T-cell (primary cell): ENCODE measurements at regions not wholly inside any gene's neighbourhood (a gene's known extent, or its start where the extent isn't known, plus 50 kb on each side); places are given as distances from the start of the nearest gene placed in this dataset.

Source experiments
- ATAC-seq, 4 experiments: fragments of 200-7000 bp in 3 of 4; fragments of 150-1000 bp in 1 of 4; cut with Tn5 transposase; replicated peaks in 1 of 4; 1 replicate in 3 of 4; 2 replicates in 1 of 4; pipeline ENCODE4 v1.10.0; 2021; ENCODE audit warnings: moderate library complexity in 3 of 4, mild to moderate bottlenecking in 2 of 4, moderate number of reproducible peaks in 1 of 4
- CTCF ChIA-PET, 2 donors: fragments of 300-600 bp; sonication (Branson Sonifier 250); formaldehyde crosslinking; loops; one replicate each; lab custom pipeline; 2022; ENCODE audit warnings: antibody characterized with exemption in 2 of 2; lab: Charles Lee
- POLR2A ChIA-PET, 2 donors: fragments of 300-600 bp; sonication (Branson Sonifier 250); formaldehyde crosslinking; loops; one replicate each; lab custom pipeline; 2022; ENCODE audit warnings: antibody characterized with exemption in 2 of 2; lab: Charles Lee
- DNase-seq, 35 experiments: peaks; one replicate each; pipeline versions ENCODE4 v3.0.0 to v3.0.0-alpha.2; 2013 to 2023
- H3K27ac ChIP-seq: one replicate; pipeline ENCODE4 v1.5.1; 2013; ENCODE audit warnings: low read length
- H3K27me3 ChIP-seq, 2 experiments: replicated peaks in 1 of 2; 1 replicate in 1 of 2; 2 replicates in 1 of 2; pipeline versions ENCODE4 v1.6.1 to v1.7.0; 2013; ENCODE audit warnings: low read length in 1 of 2, mixed read lengths in 1 of 2; ENCODE audit not compliant: control insufficient read depth in 2 of 2, insufficient read depth in 2 of 2; ENCODE audit errors: extremely low read depth in 1 of 2
- H3K36me3 ChIP-seq, 2 donors: 1 replicate in 1 of 2; 2 replicates in 1 of 2; pipeline versions ENCODE4 v1.6.1 to v1.7.0; 2013; ENCODE audit warnings: low read length in 1 of 2; ENCODE audit not compliant: control insufficient read depth in 2 of 2, insufficient read depth in 1 of 2; ENCODE audit errors: extremely low read depth in 1 of 2
- H3K4me1 ChIP-seq, 2 experiments: 1 replicate in 1 of 2; 2 replicates in 1 of 2; pipeline versions ENCODE4 v1.6.1 to v1.7.0; 2013; ENCODE audit warnings: low read length in 2 of 2, mixed read lengths in 1 of 2; ENCODE audit not compliant: insufficient read depth in 2 of 2, control insufficient read depth in 1 of 2; ENCODE audit errors: extremely low read depth in 1 of 2
- H3K4me3 ChIP-seq, 2 donors: 1 replicate in 1 of 2; 2 replicates in 1 of 2; pipeline versions ENCODE4 v1.5.1 to v1.7.0; 2013; ENCODE audit warnings: mild to moderate bottlenecking in 2 of 2, low read length in 1 of 2, moderate library complexity in 1 of 2; ENCODE audit not compliant: control insufficient read depth in 1 of 2; ENCODE audit errors: extremely low read depth in 1 of 2
- H3K9me3 ChIP-seq: 2 replicates; pipeline ENCODE4 v1.7.0; 2013
- H3K27ac Mint-ChIP-seq, 2 donors: one replicate each; pipeline ENCODE4 v1.8.0; 2020 to 2021; ENCODE audit warnings: mild to moderate bottlenecking in 2 of 2, mixed read lengths in 2 of 2
- H3K27me3 Mint-ChIP-seq, 2 donors: one replicate each; pipeline ENCODE4 v1.8.0; 2021 to 2022; ENCODE audit warnings: mixed read lengths in 2 of 2
- H3K36me3 Mint-ChIP-seq: one replicate; pipeline ENCODE4 v1.8.0; 2021; ENCODE audit warnings: mixed read lengths
- H3K4me1 Mint-ChIP-seq, 3 donors: one replicate each; pipeline ENCODE4 v1.8.0; 2020 to 2022; ENCODE audit warnings: mixed read lengths in 3 of 3, mild to moderate bottlenecking in 1 of 3
- H3K4me3 Mint-ChIP-seq, 3 donors: one replicate each; pipeline ENCODE4 v1.8.0; 2020 to 2022; ENCODE audit warnings: mild to moderate bottlenecking in 3 of 3, mixed read lengths in 3 of 3, moderate library complexity in 3 of 3
- H3K9me3 Mint-ChIP-seq, 3 donors: one replicate each; pipeline ENCODE4 v1.8.0; 2020 to 2022; ENCODE audit warnings: mixed read lengths in 3 of 3
- WGBS: methylation state at CpG from one replicate; pipeline ENCODE4 v1.1.5; 2013; ENCODE audit warnings: missing lambda C conversion rate; ENCODE audit not compliant: insufficient coverage; 5-methylcytosine and 5-hydroxymethylcytosine counted together

- no peak for ATAC-seq
These were observed 207.5 kb downstream of the ZNF608 start for GRCh38 chr5:124538931-124539330.

GRCh38 chr5:124538191-124538590 is 208.2 kb downstream of the ZNF608 start:
- H3K4me1 ChIP-seq = no peaks in the 10 kb centered on the region
- H3K27me3 Mint-ChIP-seq = peaks cover 0 to 5% of the 10 kb centered on the region in 2 donors
- no peak overlapping the region for H3K27ac Mint-ChIP-seq
- CTCF ChIA-PET = no interaction called here
- no peaks in the 10 kb centered on the region for H3K36me3 ChIP-seq
- DNase-seq (no peak), ATAC-seq (no peak)
- no peaks in the 10 kb centered on the region for H3K4me1 Mint-ChIP-seq
- H3K27ac ChIP-seq = no peak overlapping the region
- POLR2A ChIA-PET = no interaction called here
- no peak overlapping the region for H3K4me3 ChIP-seq
- H3K4me3 Mint-ChIP-seq = no peak overlapping the region
- no peaks in the 10 kb centered on the region for H3K27me3 ChIP-seq
- H3K36me3 Mint-ChIP-seq = no peaks in the 10 kb centered on the region
- WGBS = 100% methylated on average over 1 of the region's 3 CpGs
- H3K9me3 Mint-ChIP-seq = peaks cover 2 to 20% (median 4%) of the 10 kb centered on the region in 3 donors
- no peaks in the 10 kb centered on the region for H3K9me3 ChIP-seq

More at GRCh38 chr5:124538931-124539330, 207.5 kb downstream of the ZNF608 start:
- DNase-seq = no peak
- Histone ChIP-seq H3K9me3 (no peaks in the 10 kb centered on the region), H3K27ac (no peak overlapping the region), H3K36me3 (no peaks in the 10 kb centered on the region), H3K4me1 (no peaks in the 10 kb centered on the region), H3K4me3 (no peak overlapping the region), H3K27me3 (no peaks in the 10 kb centered on the region)
- no peak overlapping the region for H3K4me3 Mint-ChIP-seq
- ChIA-PET POLR2A (no interaction called here), CTCF (no interaction called here)
- H3K9me3 Mint-ChIP-seq = peaks cover 2 to 18% (median 4%) of the 10 kb centered on the region in 3 donors
- no peaks in the 10 kb centered on the region for H3K36me3 Mint-ChIP-seq
- H3K27me3 Mint-ChIP-seq = peaks cover 0 to 5% of the 10 kb centered on the region in 2 donors
- no peaks in the 10 kb centered on the region for H3K4me1 Mint-ChIP-seq
- no CpG with 5 or more reads among the region's 1 CpG for WGBS
- H3K27ac Mint-ChIP-seq = no peak overlapping the region

GRCh38 chr5:124537522-124537921 is 208.9 kb downstream of the ZNF608 start:
- H3K9me3 Mint-ChIP-seq = peaks cover 2 to 22% (median 4%) of the 10 kb centered on the region in 3 donors
- no peaks in the 10 kb centered on the region for H3K4me1 ChIP-seq
- H3K4me3 Mint-ChIP-seq = no peak overlapping the region
- no peak overlapping the region for H3K27ac ChIP-seq
- H3K36me3 ChIP-seq = no peaks in the 10 kb centered on the region
- peaks cover 0 to 5% of the 10 kb centered on the region in 2 donors for H3K27me3 Mint-ChIP-seq
- 67% methylated on average over 1 of the region's 4 CpGs for WGBS
- no peak overlapping the region for H3K4me3 ChIP-seq
- H3K27me3 ChIP-seq = no peaks in the 10 kb centered on the region
- ChIA-PET CTCF (no interaction called here), POLR2A (no interaction called here)
- no peak overlapping the region for H3K27ac Mint-ChIP-seq
- ATAC-seq = no peak
- no peak for DNase-seq
- no peaks in the 10 kb centered on the region for H3K4me1 Mint-ChIP-seq
- H3K36me3 Mint-ChIP-seq = no peaks in the 10 kb centered on the region
- no peaks in the 10 kb centered on the region for H3K9me3 ChIP-seq

DNA sequence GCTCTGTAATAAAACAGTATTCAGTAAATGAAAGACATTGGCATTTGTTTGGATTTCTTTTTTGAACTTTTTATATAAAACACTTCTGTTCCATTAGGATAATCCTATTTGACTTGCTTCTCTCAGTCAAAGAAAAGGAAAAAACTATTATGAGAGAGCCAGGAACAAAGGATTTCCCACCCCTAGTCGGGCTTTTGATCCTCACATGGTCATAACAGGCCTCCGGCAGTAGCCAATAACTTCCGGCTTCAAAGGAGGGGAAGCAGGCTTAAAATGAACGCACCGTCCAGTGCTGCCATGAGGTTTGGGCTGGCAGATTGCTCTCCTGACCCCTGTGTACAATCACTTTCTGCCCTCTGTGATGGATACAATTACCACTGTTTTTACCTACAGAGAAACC is 209.3 kb downstream of the ZNF608 start:
- Mint-ChIP-seq H3K27ac (no peak overlapping the region), H3K27me3 (peaks cover 0 to 5% of the 10 kb centered on the region in 2 donors), H3K36me3 (no peaks in the 10 kb centered on the region), H3K4me3 (no peak overlapping the region), H3K9me3 (peaks cover 2 to 22% (median 2%) of the 10 kb centered on the region in 3 donors), H3K4me1 (no peaks in the 10 kb centered on the region)
- 100% methylated on average over 3 of the region's 5 CpGs for WGBS
- DNase-seq (no peak), ATAC-seq (no peak)
- H3K4me3 ChIP-seq = no peak overlapping the region
- H3K36me3 ChIP-seq = no peaks in the 10 kb centered on the region
- H3K4me1 ChIP-seq = no peaks in the 10 kb centered on the region
- no peaks in the 10 kb centered on the region for H3K9me3 ChIP-seq
- no peaks in the 10 kb centered on the region for H3K27me3 ChIP-seq
- ChIA-PET POLR2A (no interaction called here), CTCF (no interaction called here)
- H3K27ac ChIP-seq = no peak overlapping the region

GRCh38 chr5:124536333-124536732 is 210.1 kb downstream of the ZNF608 start:
- H3K27me3 ChIP-seq = no peaks in the 10 kb centered on the region
- H3K27ac ChIP-seq = no peak overlapping the region
- 100% methylated on average over 2 of the region's 4 CpGs for whole genome bisulfite sequencing
- CTCF ChIA-PET = no interaction called here
- H3K27ac Mint-ChIP-seq = no peak overlapping the region
- H3K9me3 Mint-ChIP-seq = peaks cover 0 to 22% (median 2%) of the 10 kb centered on the region in 3 donors
- H3K4me1 Mint-ChIP-seq = no peaks in the 10 kb centered on the region
- ATAC-seq (no peak), DNase-seq (no peak)
- no peaks in the 10 kb centered on the region for H3K4me1 ChIP-seq
- no peak overlapping the region for H3K4me3 ChIP-seq
- H3K27me3 Mint-ChIP-seq = peaks cover 0 to 5% of the 10 kb centered on the region in 2 donors
- H3K36me3 ChIP-seq = no peaks in the 10 kb centered on the region
- H3K9me3 ChIP-seq = no peaks in the 10 kb centered on the region
- POLR2A ChIA-PET = no interaction called here
- no peaks in the 10 kb centered on the region for H3K36me3 Mint-ChIP-seq
- H3K4me3 Mint-ChIP-seq = no peak overlapping the region

DNA sequence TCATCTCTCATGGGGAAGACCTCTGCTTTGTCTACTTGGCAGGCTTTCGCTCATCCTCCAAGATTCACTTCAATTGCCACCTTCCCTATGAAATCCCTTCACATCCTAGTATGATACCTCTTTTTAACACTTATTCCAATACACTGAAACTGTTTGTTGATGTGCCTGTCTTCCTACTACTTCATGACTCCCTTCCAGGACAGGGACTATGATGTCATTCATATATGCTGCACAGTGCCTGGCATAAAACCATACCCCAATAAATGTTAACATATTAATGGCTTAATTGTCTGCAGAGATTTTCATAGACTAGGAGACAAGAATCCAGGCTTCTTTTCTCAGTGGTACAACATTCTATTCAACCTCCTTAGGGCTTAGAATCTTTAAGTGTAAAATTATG is 215.5 kb downstream of the ZNF608 start:
- Histone ChIP-seq H3K4me3 (no peak overlapping the region), H3K27me3 (no peaks in the 10 kb centered on the region), H3K36me3 (no peaks in the 10 kb centered on the region), H3K27ac (no peak overlapping the region), H3K9me3 (no peaks in the 10 kb centered on the region), H3K4me1 (no peaks in the 10 kb centered on the region)
- H3K36me3 Mint-ChIP-seq = no peaks in the 10 kb centered on the region
- CTCF ChIA-PET = no interaction called here
- H3K4me1 Mint-ChIP-seq = no peaks in the 10 kb centered on the region
- WGBS = 86% methylated on average over 1 of the region's 1 CpG
- DNase-seq (no peak), ATAC-seq (no peak)
- H3K9me3 Mint-ChIP-seq = peaks cover 4 to 15% (median 13%) of the 10 kb centered on the region in 3 donors
- POLR2A ChIA-PET = no interaction called here
- no peak overlapping the region for H3K27ac Mint-ChIP-seq
- H3K4me3 Mint-ChIP-seq = no peak overlapping the region
- peaks cover 0 to 6% of the 10 kb centered on the region in 2 donors for H3K27me3 Mint-ChIP-seq

- peaks cover 0 to 6% of the 10 kb centered on the region in 2 donors for H3K27me3 Mint-ChIP-seq
These were observed 217.6 kb downstream of the ZNF608 start for GRCh38 chr5:124528838-124529237.

More at GRCh38 chr5:124528838-124529237, 217.6 kb downstream of the ZNF608 start:
- no peaks in the 10 kb centered on the region for H3K27me3 ChIP-seq
- Mint-ChIP-seq H3K4me3 (no peak overlapping the region), H3K9me3 (peaks cover 4 to 15% (median 14%) of the 10 kb centered on the region in 3 donors), H3K27ac (no peak overlapping the region), H3K4me1 (no peaks in the 10 kb centered on the region), H3K36me3 (no peaks in the 10 kb centered on the region)
- CTCF ChIA-PET = no interaction called here
- H3K27ac ChIP-seq = no peak overlapping the region
- WGBS = 67% methylated on average over 1 of the region's 2 CpGs
- POLR2A ChIA-PET = no interaction called here
- no peaks in the 10 kb centered on the region for H3K36me3 ChIP-seq
- no peaks in the 10 kb centered on the region for H3K9me3 ChIP-seq
- no peaks in the 10 kb centered on the region for H3K4me1 ChIP-seq
- DNase-seq = no peak
- ATAC-seq = no peak
- no peak overlapping the region for H3K4me3 ChIP-seq
